Uterus (tissue), 2 donors: ENCODE measurements at regions not wholly inside any gene's neighbourhood (a gene's known extent, or its start where the extent isn't known, plus 50 kb on each side); places are given as distances from the start of the nearest gene placed in this dataset.

ENCODE experiments used
- POLR2A ChIP-seq, 2 donors: fragments of 450-650 bp; IDR thresholded peaks; one replicate each; pipeline ENCODE4 v1.6.1; 2016; ENCODE audit warnings: antibody characterized with exemption in 2 of 2, mild to moderate bottlenecking in 1 of 2, moderate library complexity in 1 of 2
- TF ChIP-seq, protein P1 (sequence below), 4 experiments: fragments of 200-600 bp in 2 of 4; fragments of 450-650 bp in 2 of 4; sonication (generic) in 2 of 4; IDR thresholded peaks; one replicate each; pipeline ENCODE4 v1.5.1; 2016 to 2019; ENCODE audit warnings: antibody characterized with exemption in 4 of 4, mild to moderate bottlenecking in 2 of 4, moderate library complexity in 1 of 4

- no peak for TF ChIP-seq POLR2A (IDR thresholded peaks at IDR 0.05)
- TF ChIP-seq, protein P1, sequence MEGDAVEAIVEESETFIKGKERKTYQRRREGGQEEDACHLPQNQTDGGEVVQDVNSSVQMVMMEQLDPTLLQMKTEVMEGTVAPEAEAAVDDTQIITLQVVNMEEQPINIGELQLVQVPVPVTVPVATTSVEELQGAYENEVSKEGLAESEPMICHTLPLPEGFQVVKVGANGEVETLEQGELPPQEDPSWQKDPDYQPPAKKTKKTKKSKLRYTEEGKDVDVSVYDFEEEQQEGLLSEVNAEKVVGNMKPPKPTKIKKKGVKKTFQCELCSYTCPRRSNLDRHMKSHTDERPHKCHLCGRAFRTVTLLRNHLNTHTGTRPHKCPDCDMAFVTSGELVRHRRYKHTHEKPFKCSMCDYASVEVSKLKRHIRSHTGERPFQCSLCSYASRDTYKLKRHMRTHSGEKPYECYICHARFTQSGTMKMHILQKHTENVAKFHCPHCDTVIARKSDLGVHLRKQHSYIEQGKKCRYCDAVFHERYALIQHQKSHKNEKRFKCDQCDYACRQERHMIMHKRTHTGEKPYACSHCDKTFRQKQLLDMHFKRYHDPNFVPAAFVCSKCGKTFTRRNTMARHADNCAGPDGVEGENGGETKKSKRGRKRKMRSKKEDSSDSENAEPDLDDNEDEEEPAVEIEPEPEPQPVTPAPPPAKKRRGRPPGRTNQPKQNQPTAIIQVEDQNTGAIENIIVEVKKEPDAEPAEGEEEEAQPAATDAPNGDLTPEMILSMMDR (IDR thresholded peaks at IDR 0.05): no peak
These were observed 58.2 kb upstream of the DYNLT3 start for GRCh38 chrX:37905436-37906147.
